H9 (cell line): ENCODE measurements at regions not wholly inside any gene's neighbourhood (a gene's known extent, or its start where the extent isn't known, plus 50 kb on each side); places are given as distances from the start of the nearest gene placed in this dataset.

Source experiments
- DNase-seq: peaks from one replicate; pipeline ENCODE4 v3.0.0-alpha.2; 2017
- H2AFZ ChIP-seq: one replicate; pipeline ENCODE4 v1.6.1; 2013; ENCODE audit warnings: mild to moderate bottlenecking, low read length, control low read depth, moderate library complexity
- H2AK5ac ChIP-seq: 2 replicates; pipeline ENCODE4 v1.6.1; 2013; ENCODE audit warnings: low read length, control low read depth, mixed read lengths; ENCODE audit not compliant: insufficient read length
- H2BK120ac ChIP-seq: one replicate; pipeline ENCODE4 v1.6.1; 2013; ENCODE audit warnings: low read depth, mild to moderate bottlenecking, low read length, control low read depth, inconsistent platforms; ENCODE audit not compliant: poor library complexity, severe bottlenecking
- H2BK12ac ChIP-seq: 2 replicates; pipeline ENCODE4 v1.6.1; 2013; ENCODE audit warnings: low read length, control low read depth, mixed read lengths, low read depth; ENCODE audit not compliant: insufficient read length
- H2BK15ac ChIP-seq: 2 replicates; pipeline ENCODE4 v1.6.1; 2013; ENCODE audit warnings: low read depth, low read length, control low read depth
- H2BK20ac ChIP-seq: one replicate; pipeline ENCODE4 v1.6.1; 2013; ENCODE audit warnings: low read depth, mild to moderate bottlenecking, low read length, control low read depth, inconsistent platforms; ENCODE audit not compliant: poor library complexity, severe bottlenecking
- H2BK5ac ChIP-seq: 2 replicates; pipeline ENCODE4 v1.6.1; 2013; ENCODE audit warnings: low read length, control low read depth, mixed read lengths; ENCODE audit not compliant: insufficient read length
- H3K14ac ChIP-seq: 2 replicates; pipeline ENCODE4 v1.6.1; 2013; ENCODE audit warnings: low read length, control low read depth; ENCODE audit not compliant: insufficient read depth
- H3K18ac ChIP-seq: 2 replicates; pipeline ENCODE4 v1.6.1; 2013; ENCODE audit warnings: low read depth, mild to moderate bottlenecking, mixed read lengths, low read length, control low read depth; ENCODE audit not compliant: insufficient read length
- H3K23ac ChIP-seq: 2 replicates; pipeline ENCODE4 v1.6.1; 2013; ENCODE audit warnings: low read length, control low read depth, mixed read lengths, low read depth; ENCODE audit not compliant: insufficient read length
- H3K23me2 ChIP-seq: 2 replicates; pipeline ENCODE4 v1.6.1; 2013; ENCODE audit warnings: low read depth, mild to moderate bottlenecking, mixed read lengths, low read length, control low read depth; ENCODE audit not compliant: insufficient read length, poor library complexity, severe bottlenecking
- H3K27ac ChIP-seq: 2 replicates; pipeline ENCODE4 v1.5.1; 2013; ENCODE audit warnings: low read length, control low read depth, mixed read lengths, low read depth; ENCODE audit not compliant: insufficient read length
- H3K27me3 ChIP-seq: 2 replicates; pipeline ENCODE4 v1.6.1; 2013; ENCODE audit warnings: low read length, control low read depth, inconsistent platforms; ENCODE audit not compliant: insufficient read depth
- H3K4ac ChIP-seq: 2 replicates; pipeline ENCODE4 v1.6.1; 2013; ENCODE audit warnings: low read depth, mild to moderate bottlenecking, control low read depth, inconsistent platforms, low read length, moderate library complexity
- H3K4me1 ChIP-seq: 2 replicates; pipeline ENCODE4 v1.6.1; 2013; ENCODE audit warnings: low read length, control low read depth, inconsistent platforms; ENCODE audit not compliant: insufficient read depth
- H3K4me2 ChIP-seq: 2 replicates; pipeline ENCODE4 v1.6.1; 2013; ENCODE audit warnings: low read length, control low read depth, mixed read lengths; ENCODE audit not compliant: insufficient read length, insufficient read depth
- H3K56ac ChIP-seq: 2 replicates; pipeline ENCODE4 v1.6.1; 2013; ENCODE audit warnings: low read depth, mild to moderate bottlenecking, mixed read lengths, low read length, control low read depth; ENCODE audit not compliant: insufficient read length
- H3K79me1 ChIP-seq: 2 replicates; pipeline ENCODE4 v1.6.1; 2013; ENCODE audit warnings: low read depth, mild to moderate bottlenecking, moderate library complexity, low read length, control low read depth, inconsistent platforms; ENCODE audit not compliant: insufficient read depth, poor library complexity, severe bottlenecking
- H3K79me2 ChIP-seq: 2 replicates; pipeline ENCODE4 v1.6.1; 2013; ENCODE audit warnings: low read length, control low read depth, inconsistent platforms; ENCODE audit not compliant: insufficient read depth
- H3K9ac ChIP-seq: 2 replicates; pipeline ENCODE4 v1.6.1; 2013; ENCODE audit warnings: low read length, control low read depth, mixed read lengths; ENCODE audit not compliant: insufficient read length; ENCODE audit errors: extremely low read depth
- H3K9me3 ChIP-seq: one replicate; pipeline ENCODE4 v1.6.1; 2013; ENCODE audit warnings: low read depth, low read length, inconsistent platforms; ENCODE audit not compliant: control insufficient read depth
- H3T11ph ChIP-seq: one replicate; pipeline ENCODE4 v1.6.1; 2013; ENCODE audit warnings: mild to moderate bottlenecking, low read length, control low read depth, inconsistent platforms
- H4K20me1 ChIP-seq: one replicate; pipeline ENCODE4 v1.6.1; 2013; ENCODE audit not compliant: control insufficient read depth, insufficient read length, insufficient read depth
- H4K5ac ChIP-seq: 2 replicates; pipeline ENCODE4 v1.6.1; 2013; ENCODE audit warnings: low read depth, mild to moderate bottlenecking, mixed read lengths, low read length, control low read depth; ENCODE audit not compliant: insufficient read length
- H4K8ac ChIP-seq: replicated peaks from 2 replicates; pipeline ENCODE4 v1.6.1; 2013; ENCODE audit warnings: low read length, control low read depth, mixed read lengths, low read depth; ENCODE audit not compliant: insufficient read length
- H4K91ac ChIP-seq: 2 replicates; pipeline ENCODE4 v1.6.1; 2013; ENCODE audit warnings: low read depth, mild to moderate bottlenecking, moderate library complexity, mixed read lengths, low read length, control low read depth; ENCODE audit not compliant: insufficient read length
- H3K27ac Mint-ChIP-seq, 3 experiments: 2 replicates in 2 of 3; 3 replicates in 1 of 3; pipeline ENCODE4 v1.8.0; 2020 to 2021; ENCODE audit warnings: mixed read lengths in 3 of 3, mild to moderate bottlenecking in 1 of 3, moderate library complexity in 1 of 3
- H3K27me3 Mint-ChIP-seq: 2 replicates; pipeline ENCODE4 v1.8.0; 2021; ENCODE audit warnings: low read depth, mild to moderate bottlenecking, moderate library complexity, mixed read lengths
- H3K36me3 Mint-ChIP-seq, 3 experiments: 2 replicates in 2 of 3; 3 replicates in 1 of 3; pipeline ENCODE4 v1.8.0; 2020 to 2021; ENCODE audit warnings: low read depth in 3 of 3, mixed read lengths in 3 of 3; ENCODE audit not compliant: insufficient read depth in 1 of 3
- H3K4me1 Mint-ChIP-seq, 2 experiments: 2 replicates each; pipeline ENCODE4 v1.8.0; 2020; ENCODE audit warnings: mixed read lengths in 2 of 2
- H3K4me3 Mint-ChIP-seq, 2 experiments: 2 replicates in 1 of 2; 3 replicates in 1 of 2; pipeline ENCODE4 v1.8.0; 2020 to 2021; ENCODE audit warnings: mild to moderate bottlenecking in 2 of 2, mixed read lengths in 2 of 2, moderate library complexity in 1 of 2
- H3K9me3 Mint-ChIP-seq, 2 experiments: 2 replicates in 1 of 2; 3 replicates in 1 of 2; pipeline ENCODE4 v1.8.0; 2020; ENCODE audit warnings: mild to moderate bottlenecking in 2 of 2, mixed read lengths in 2 of 2, moderate library complexity in 1 of 2
- CTCF ChIP-seq: fragments of 200-600 bp; sonication (generic); conservative IDR thresholded peaks from 3 replicates; pipeline ENCODE4 v1.8.0; 2021; ENCODE audit warnings: antibody characterized with exemption, mild to moderate bottlenecking
- WGBS: extraction: QIAGEN DNeasy Blood & Tissue Kit; methylation state at CpG from one replicate; pipeline ENCODE4 v1.1.7; 2013; ENCODE audit warnings: missing lambda C conversion rate, low lambda C conversion rate, mixed read lengths; ENCODE audit not compliant: insufficient read length; ENCODE audit errors: extremely low coverage; 5-methylcytosine and 5-hydroxymethylcytosine counted together

GRCh38 chr9:103397868-103398600 is 402.9 kb downstream of the CYLC2 start:
- H2AFZ ChIP-seq = no peak overlapping the region
- no peak overlapping the region for H2BK20ac ChIP-seq
- no peak overlapping the region for H3K27ac ChIP-seq
- H4K20me1 ChIP-seq = no peaks in the 10 kb centered on the region
- H2BK15ac ChIP-seq = no peak overlapping the region
- H3K4ac ChIP-seq = no peak overlapping the region
- H2BK120ac ChIP-seq = no peak overlapping the region
- Mint-ChIP-seq H3K27me3 (no peaks in the 10 kb centered on the region), H3K4me1 (no peaks in the 10 kb centered on the region), H3K9me3 (no peaks in the 10 kb centered on the region), H3K36me3 (no peaks in the 10 kb centered on the region), H3K27ac (peak overlapping the region in 1 of 3 experiments; percentile 59; a peak in 2 of 7 replicates), H3K4me3 (no peak overlapping the region)
- peak; percentile 69 for DNase-seq
- no peak overlapping the region for H2AK5ac ChIP-seq
- no peaks in the 10 kb centered on the region for H3K23me2 ChIP-seq
- H3K9ac ChIP-seq = no peak overlapping the region
- H3K79me2 ChIP-seq = no peaks in the 10 kb centered on the region
- H3K18ac ChIP-seq = no peak overlapping the region
- H3K14ac ChIP-seq = no peak overlapping the region
- H4K5ac ChIP-seq = no peak overlapping the region
- TF ChIP-seq CTCF = peak; percentile 75
- H3K79me1 ChIP-seq = no peaks in the 10 kb centered on the region
- H3K4me2 ChIP-seq = no peak overlapping the region
- no peak overlapping the region for H2BK12ac ChIP-seq
- no peak overlapping the region for H4K91ac ChIP-seq
- H3T11ph ChIP-seq = no peak overlapping the region
- no peaks in the 10 kb centered on the region for H3K9me3 ChIP-seq
- no peaks in the 10 kb centered on the region for H3K27me3 ChIP-seq
- H4K8ac ChIP-seq = no peak overlapping the region
- H3K56ac ChIP-seq = no peak overlapping the region
- WGBS = no CpG with 5 or more reads among the region's 5 CpGs
- no peak overlapping the region for H2BK5ac ChIP-seq
- H3K4me1 ChIP-seq = no peaks in the 10 kb centered on the region
- no peak overlapping the region for H3K23ac ChIP-seq
